Muscle of back (tissue), 3 donors: ENCODE measurements at regions not wholly inside any gene's neighbourhood (a gene's known extent, or its start where the extent isn't known, plus 50 kb on each side); places are given as distances from the start of the nearest gene placed in this dataset.

ENCODE experiments used
- DNase-seq, 3 donors: peaks; one replicate each; pipeline versions ENCODE4 v3.0.0 to v3.0.0-alpha.2; 2013

- DNase-seq = peak in 2 of 3 donors; percentile 9 to 16
Measured at GRCh38 chrX:52425775-52426174, 57.0 kb downstream of the XAGE2 start.

GRCh38 chrX:52426810-52427209, 58.0 kb downstream of the XAGE2 start:
- DNase-seq = no peak

GRCh38 chrX:52437212-52437611, 58.4 kb upstream of the XAGE1A start:
- DNase-seq = no peak
